ENCODE measurements at regions not wholly inside any gene's neighbourhood (a gene's known extent, or its start where the extent isn't known, plus 50 kb on each side); places are given as distances from the start of the nearest gene placed in this dataset.

GRCh38 chr10:124228471-124228870 is 135.1 kb upstream of the CHST15 start:
- DNase-seq (ENCODE audit: low read depth in 2 of 2), result no peak

GRCh38 chr10:124227988-124228387 is 134.6 kb upstream of the CHST15 start:
- no peak for DNase-seq (ENCODE audit: low read depth in 2 of 2)

GRCh38 chr10:124227055-124227975 is 133.9 kb upstream of the CHST15 start:
- DNase-seq (ENCODE audit: low read depth in 2 of 2), result no peak

GRCh38 chr10:124226271-124227054 is 133.1 kb upstream of the CHST15 start:
- DNase-seq (ENCODE audit: low read depth in 2 of 2), result no peak

- DNase-seq (ENCODE audit: low read depth in 2 of 2), result no peak
Measured at GRCh38 chr10:124225467-124226270, 132.3 kb upstream of the CHST15 start.

- no peak for DNase-seq (ENCODE audit: low read depth in 2 of 2)
Measured at GRCh38 chr10:124225029-124225466, 131.7 kb upstream of the CHST15 start.

- no peak for DNase-seq (ENCODE audit: low read depth in 2 of 2)
Measured at GRCh38 chr10:124224331-124225028, 131.1 kb upstream of the CHST15 start.

GRCh38 chr10:124223711-124224085 is 130.3 kb upstream of the CHST15 start:
- no peak for DNase-seq (ENCODE audit: low read depth in 2 of 2)

GRCh38 chr10:124222988-124223710 is 129.8 kb upstream of the CHST15 start:
- DNase-seq (ENCODE audit: low read depth in 2 of 2), result no peak

GRCh38 chr10:124222318-124222987 is 129.1 kb upstream of the CHST15 start:
- no peak for DNase-seq (ENCODE audit: low read depth in 2 of 2)

GRCh38 chr10:124221356-124222317 is 128.2 kb upstream of the CHST15 start:
- DNase-seq (ENCODE audit: low read depth in 2 of 2), result no peak

- DNase-seq (ENCODE audit: low read depth in 2 of 2), result no peak
Measured at GRCh38 chr10:124220971-124221355, 127.6 kb upstream of the CHST15 start.

GRCh38 chr10:124220547-124220946 is 127.1 kb upstream of the CHST15 start:
- DNase-seq (ENCODE audit: low read depth in 2 of 2), result no peak

- DNase-seq (ENCODE audit: low read depth in 2 of 2), result no peak
Measured at GRCh38 chr10:124219655-124220054, 126.3 kb upstream of the CHST15 start.

- no peak for DNase-seq (ENCODE audit: low read depth in 2 of 2)
Measured at GRCh38 chr10:124219062-124219461, 125.7 kb upstream of the CHST15 start.

GRCh38 chr10:124217906-124218804 is 124.8 kb upstream of the CHST15 start:
- no peak for DNase-seq (ENCODE audit: low read depth in 2 of 2)

- DNase-seq (ENCODE audit: low read depth in 2 of 2), result no peak
Measured at GRCh38 chr10:124217031-124217430, 123.6 kb upstream of the CHST15 start.
